ENCODE measurements at regions not wholly inside any gene's neighbourhood (a gene's known extent, or its start where the extent isn't known, plus 50 kb on each side); places are given as distances from the start of the nearest gene placed in this dataset.

DNA sequence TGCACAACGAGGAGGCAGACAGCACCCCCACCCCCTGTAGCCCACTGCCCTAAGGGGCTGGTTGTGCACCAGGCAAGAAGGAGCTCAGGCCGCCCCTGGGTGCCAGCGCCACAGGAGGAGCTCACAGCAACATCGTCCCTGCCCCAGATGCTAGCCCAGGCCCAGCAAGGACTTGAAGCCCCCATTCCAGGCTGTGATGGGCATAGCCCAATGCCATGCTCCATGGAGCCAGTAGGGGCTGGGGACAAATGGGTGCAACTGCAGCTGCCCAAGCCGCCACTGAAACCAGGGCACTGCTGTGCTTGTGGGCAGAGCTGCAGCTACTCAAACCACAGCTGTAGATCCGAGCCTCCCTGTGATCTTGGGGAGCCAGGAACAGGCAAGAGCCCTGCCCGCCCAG, 241.3 kb upstream of the GIMD1 start:
- no peak for ATAC-seq
- no peak overlapping the region for H3K27ac ChIP-seq
- no CpG with 5 or more reads among the region's 7 CpGs for WGBS, 2 donors (ENCODE audit: low coverage in 1 of 2)
- TF ChIP-seq POLR2A (IDR thresholded peaks at IDR 0.05) (no peak), EP300 (IDR thresholded peaks at IDR 0.05) (no peak), POLR2AphosphoS5 (IDR thresholded peaks at IDR 0.05) (no peak)
- TF ChIP-seq, protein P1, sequence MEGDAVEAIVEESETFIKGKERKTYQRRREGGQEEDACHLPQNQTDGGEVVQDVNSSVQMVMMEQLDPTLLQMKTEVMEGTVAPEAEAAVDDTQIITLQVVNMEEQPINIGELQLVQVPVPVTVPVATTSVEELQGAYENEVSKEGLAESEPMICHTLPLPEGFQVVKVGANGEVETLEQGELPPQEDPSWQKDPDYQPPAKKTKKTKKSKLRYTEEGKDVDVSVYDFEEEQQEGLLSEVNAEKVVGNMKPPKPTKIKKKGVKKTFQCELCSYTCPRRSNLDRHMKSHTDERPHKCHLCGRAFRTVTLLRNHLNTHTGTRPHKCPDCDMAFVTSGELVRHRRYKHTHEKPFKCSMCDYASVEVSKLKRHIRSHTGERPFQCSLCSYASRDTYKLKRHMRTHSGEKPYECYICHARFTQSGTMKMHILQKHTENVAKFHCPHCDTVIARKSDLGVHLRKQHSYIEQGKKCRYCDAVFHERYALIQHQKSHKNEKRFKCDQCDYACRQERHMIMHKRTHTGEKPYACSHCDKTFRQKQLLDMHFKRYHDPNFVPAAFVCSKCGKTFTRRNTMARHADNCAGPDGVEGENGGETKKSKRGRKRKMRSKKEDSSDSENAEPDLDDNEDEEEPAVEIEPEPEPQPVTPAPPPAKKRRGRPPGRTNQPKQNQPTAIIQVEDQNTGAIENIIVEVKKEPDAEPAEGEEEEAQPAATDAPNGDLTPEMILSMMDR (IDR thresholded peaks at IDR 0.05) = no peak
- no peak overlapping the region for H3K4me3 ChIP-seq
- no peaks in the 10 kb centered on the region for H3K27me3 ChIP-seq
- H3K4me1 ChIP-seq = peaks cover 0 to 8% (median 0%) of the 10 kb centered on the region in 3 donors
- H3K36me3 ChIP-seq = no peaks in the 10 kb centered on the region
- no peaks in the 10 kb centered on the region for H3K9me3 ChIP-seq

DNA sequence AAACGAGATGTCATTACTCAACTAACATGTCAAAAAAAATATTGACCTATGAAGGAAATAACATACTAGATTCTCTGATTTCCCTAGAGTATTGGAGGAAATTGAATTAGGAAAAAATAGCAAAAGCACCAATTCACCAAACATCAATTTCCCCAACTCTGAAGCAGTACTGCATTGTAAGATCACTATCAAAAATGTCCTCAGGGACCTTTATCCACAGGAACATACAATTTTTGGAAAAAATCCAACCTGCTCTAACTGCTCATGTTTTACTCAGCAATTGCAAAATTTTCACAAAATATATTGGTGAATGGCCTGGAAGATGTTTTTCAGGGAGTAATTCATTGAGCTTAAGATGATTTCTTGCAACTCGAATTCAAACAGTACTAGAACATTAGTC, 239.0 kb upstream of the GIMD1 start:
- Histone ChIP-seq H3K4me1 (no peaks in the 10 kb centered on the region), H3K36me3 (no peaks in the 10 kb centered on the region), H3K9me3 (no peaks in the 10 kb centered on the region), H3K27ac (no peak overlapping the region), H3K27me3 (no peaks in the 10 kb centered on the region), H3K4me3 (no peak overlapping the region)
- ATAC-seq = no peak
- 59 to 68% methylated on average over 2 of the region's 2 CpGs for WGBS, 2 donors (ENCODE audit: low coverage in 1 of 2)
- TF ChIP-seq POLR2AphosphoS5 (IDR thresholded peaks at IDR 0.05) (no peak), POLR2A (IDR thresholded peaks at IDR 0.05) (no peak), EP300 (IDR thresholded peaks at IDR 0.05) (no peak)
- TF ChIP-seq, protein P1 (IDR thresholded peaks at IDR 0.05) = no peak

DNA sequence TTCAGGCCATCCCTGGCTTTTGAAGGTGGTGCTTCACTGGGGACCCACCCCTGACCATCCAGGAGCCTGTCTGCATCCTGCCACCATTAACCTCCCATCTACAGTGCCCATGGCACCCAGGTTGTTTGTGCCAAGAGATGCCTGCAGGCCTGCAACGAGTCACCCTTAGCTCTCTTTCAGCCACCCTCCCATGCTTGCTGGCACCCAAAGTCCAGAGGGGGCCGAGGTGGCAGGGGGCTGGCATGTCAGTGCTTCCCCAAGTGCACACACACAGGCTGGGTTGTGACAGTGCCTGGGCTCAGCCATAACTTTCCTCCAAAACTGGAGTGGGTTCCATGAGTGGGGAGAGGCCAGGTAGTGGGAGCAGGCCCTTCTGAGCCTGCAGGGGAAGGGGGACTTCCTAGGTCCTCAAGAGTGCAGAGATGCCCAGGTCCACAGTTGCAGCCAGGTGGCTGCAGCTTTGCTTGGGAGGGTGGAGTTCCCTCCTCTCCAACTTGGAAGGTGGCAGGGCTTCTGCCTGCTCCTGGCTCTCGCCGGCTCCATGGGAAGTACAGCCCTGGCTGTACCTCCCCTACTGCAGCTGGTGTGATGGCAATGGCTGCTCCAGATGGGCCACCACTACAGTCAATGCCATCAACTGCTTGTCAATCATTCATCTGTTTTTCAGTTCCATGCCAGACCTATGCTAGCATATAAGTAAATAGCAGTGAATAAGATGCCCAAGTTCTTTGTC, 235.9 kb upstream of the GIMD1 start:
- Histone ChIP-seq H3K4me3 (no peak overlapping the region), H3K27me3 (no peaks in the 10 kb centered on the region), H3K4me1 (no peaks in the 10 kb centered on the region), H3K27ac (no peak overlapping the region), H3K36me3 (no peaks in the 10 kb centered on the region), H3K9me3 (no peaks in the 10 kb centered on the region)
- TF ChIP-seq POLR2A (IDR thresholded peaks at IDR 0.05) (no peak), EP300 (IDR thresholded peaks at IDR 0.05) (no peak)
- TF ChIP-seq, protein P1 (IDR thresholded peaks at IDR 0.05) = no peak
- 83% methylated on average over 2 of the region's 4 CpGs; no CpG with 5 or more reads in 1 of the 2 donors for WGBS, 2 donors (ENCODE audit: low coverage in 1 of 2)
- ATAC-seq = no peak

DNA sequence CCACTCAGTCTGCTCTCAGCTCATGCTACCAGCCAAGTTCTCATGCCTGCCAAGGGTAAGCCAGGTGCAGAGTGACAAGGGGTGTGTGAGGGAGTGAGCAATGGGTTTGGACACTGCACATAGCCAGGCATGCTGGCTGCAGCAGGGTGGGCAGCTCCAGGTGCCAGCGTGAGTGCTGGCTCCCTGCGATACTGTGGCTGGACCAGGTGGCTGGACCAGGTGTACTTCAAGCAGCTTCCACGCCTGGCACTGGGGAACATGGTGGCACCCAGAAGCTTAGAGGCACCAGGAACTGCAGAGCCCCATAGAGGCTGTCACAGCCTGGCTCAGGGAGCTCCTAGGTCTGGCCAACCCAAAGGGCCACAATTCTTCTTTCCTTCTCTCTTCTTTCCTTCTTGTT, 234.9 kb upstream of the GIMD1 start:
- no peaks in the 10 kb centered on the region for H3K4me1 ChIP-seq
- no peaks in the 10 kb centered on the region for H3K27me3 ChIP-seq
- no peaks in the 10 kb centered on the region for H3K9me3 ChIP-seq
- no peak for ATAC-seq
- no peak overlapping the region for H3K4me3 ChIP-seq
- H3K36me3 ChIP-seq = no peaks in the 10 kb centered on the region
- no peak overlapping the region for H3K27ac ChIP-seq
- no peak for TF ChIP-seq EP300 (IDR thresholded peaks at IDR 0.05)
- TF ChIP-seq POLR2AphosphoS5 (IDR thresholded peaks at IDR 0.05) = no peak
- no peak for TF ChIP-seq POLR2A (IDR thresholded peaks at IDR 0.05)
- TF ChIP-seq, protein P1 (IDR thresholded peaks at IDR 0.05) = no peak
- 88% methylated on average over 2 of the region's 3 CpGs; no CpG with 5 or more reads in 1 of the 2 donors for WGBS, 2 donors (ENCODE audit: low coverage in 1 of 2)

DNA sequence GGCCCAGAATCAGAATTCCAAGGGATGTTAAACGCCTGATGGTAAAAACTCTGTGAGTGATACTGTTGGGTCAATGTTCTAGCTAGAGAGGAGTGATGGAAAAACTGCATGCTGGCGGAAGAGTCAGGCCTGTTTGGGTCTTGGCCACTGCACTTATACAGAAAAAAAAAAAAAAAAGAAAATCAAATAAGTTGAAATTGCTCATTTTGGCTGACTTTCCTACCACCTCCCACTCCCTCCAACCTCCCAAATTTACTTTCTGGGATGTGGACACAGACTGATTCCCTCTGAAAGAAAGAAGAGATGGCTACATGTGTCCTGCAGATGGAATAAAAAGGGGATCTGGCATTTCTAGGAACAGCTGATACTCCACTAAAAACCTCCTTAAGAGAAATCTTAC, 234.1 kb upstream of the GIMD1 start:
- H3K4me1 ChIP-seq = no peaks in the 10 kb centered on the region
- ATAC-seq = no peak
- no peak overlapping the region for H3K27ac ChIP-seq
- TF ChIP-seq, protein P1 (IDR thresholded peaks at IDR 0.05) = no peak
- TF ChIP-seq EP300 (IDR thresholded peaks at IDR 0.05) (no peak), POLR2A (IDR thresholded peaks at IDR 0.05) (no peak), POLR2AphosphoS5 (IDR thresholded peaks at IDR 0.05) (no peak)
- H3K27me3 ChIP-seq = no peaks in the 10 kb centered on the region
- WGBS, 2 donors (ENCODE audit: low coverage in 1 of 2) = 77 to 100% methylated on average over 2 of the region's 2 CpGs
- no peaks in the 10 kb centered on the region for H3K36me3 ChIP-seq
- H3K4me3 ChIP-seq = no peak overlapping the region
- no peaks in the 10 kb centered on the region for H3K9me3 ChIP-seq
